HCT116 (cell line): ENCODE measurements at regions not wholly inside any gene's neighbourhood (a gene's known extent, or its start where the extent isn't known, plus 50 kb on each side); places are given as distances from the start of the nearest gene placed in this dataset.

Experiments
- ATAC-seq: fragments of 200-7000 bp; cut with Tn5 transposase; 2 replicates; pipeline ENCODE4 v1.9.1; 2020; ENCODE audit warnings: mild to moderate bottlenecking, moderate library complexity
- BruUV-seq: library from RNA; stranded (reverse); fragments of 400-500 nt; replicated peaks from 2 replicates; lab custom pipeline; 2021; lab: Mats Ljungman, UMichigan
- CTCF ChIA-PET: fragments of 300-600 bp; sonication (Branson Sonifier 250); formaldehyde crosslinking; loops from one replicate; lab custom pipeline; 2021; ENCODE audit warnings: antibody characterized with exemption; lab: Charles Lee
- POLR2A ChIA-PET: fragments of 300-600, 350-600 bp; sonication (Branson Sonifier 250); formaldehyde crosslinking; loops from one replicate; lab custom pipeline; 2021; ENCODE audit warnings: antibody characterized with exemption; lab: Charles Lee
- RAD21 ChIA-PET, 2 experiments: fragments of 300-600 bp; sonication (Branson Sonifier 250); formaldehyde crosslinking; loops; one replicate each; lab custom pipeline; 2023; ENCODE audit warnings: low total read pairs in 2 of 2; ENCODE audit not compliant: uncharacterized antibody in 2 of 2, unreplicated experiment in 2 of 2, low non-redundant PET in 1 of 2; lab: Charles Lee
- DNase-seq: peaks from one replicate; pipeline ENCODE4 v3.0.0-alpha.2; 2010; ENCODE audit warnings: low read depth, low spot score
- H2AFZ ChIP-seq: fragments of 200-600 bp; shearing (Covaris generic), sonication (generic); 2 replicates; pipeline ENCODE4 v1.6.1; 2017; ENCODE audit warnings: low read depth, mixed run types, mixed read lengths, antibody characterized with exemption, low read length; ENCODE audit not compliant: poor library complexity, severe bottlenecking
- H3K27ac ChIP-seq: 2 replicates; pipeline ENCODE4 v1.5.1; 2012; ENCODE audit warnings: low read depth, low read length
- H3K27me3 ChIP-seq: fragments of 200-600 bp; sonication (generic); 2 replicates; pipeline ENCODE4 v1.6.1; 2016; ENCODE audit warnings: mixed run types, low read length, mixed read lengths; ENCODE audit not compliant: insufficient read depth
- H3K36me3 ChIP-seq, 2 experiments: fragments of 200-500 bp in 1 of 2; fragments of 200-600 bp in 1 of 2; sonication (Bioruptor generic) in 1 of 2; sonication (generic) in 1 of 2; 2 replicates each; pipeline versions ENCODE4 v1.5.1 to v1.6.1; 2014 to 2016; ENCODE audit warnings: low read length in 2 of 2, inconsistent platforms in 1 of 2, mixed read lengths in 1 of 2, mixed run types in 1 of 2; ENCODE audit not compliant: insufficient read depth in 2 of 2, control insufficient read depth in 1 of 2
- H3K4me1 ChIP-seq, 2 experiments: fragments of 200-600 bp in 1 of 2; sonication (generic) in 1 of 2; 2 replicates each; pipeline versions ENCODE4 v1.5.1 to v1.6.1; 2012 to 2017; ENCODE audit warnings: low read length in 2 of 2, inconsistent platforms in 1 of 2, mild to moderate bottlenecking in 1 of 2, mixed read lengths in 1 of 2, mixed run types in 1 of 2, moderate library complexity in 1 of 2; ENCODE audit not compliant: insufficient read depth in 2 of 2, control insufficient read depth in 1 of 2
- H3K4me2 ChIP-seq: fragments of 200-600 bp; sonication (generic); 2 replicates; pipeline ENCODE4 v1.6.1; 2017; ENCODE audit warnings: mixed run types, low read length, mixed read lengths
- H3K4me3 ChIP-seq, 2 experiments: fragments of 200-600 bp in 1 of 2; sonication (generic) in 1 of 2; replicated peaks in 1 of 2; 2 replicates each; pipeline ENCODE4 v1.5.1; 2011 to 2016; ENCODE audit warnings: low read length in 2 of 2, control low read depth in 1 of 2, low read depth in 1 of 2, mild to moderate bottlenecking in 1 of 2, mixed read lengths in 1 of 2, mixed run types in 1 of 2
- H3K79me2 ChIP-seq: fragments of 200-600 bp; sonication (generic); 2 replicates; pipeline ENCODE4 v1.6.1; 2017; ENCODE audit warnings: mild to moderate bottlenecking, mixed run types, low read length, moderate library complexity, mixed read lengths; ENCODE audit not compliant: insufficient read depth
- H3K9ac ChIP-seq: fragments of 200-600 bp; sonication (generic); 2 replicates; pipeline ENCODE4 v1.6.1; 2016; ENCODE audit warnings: low read length, mixed read lengths
- H3K9me2 ChIP-seq: fragments of 200-600 bp; sonication (generic), shearing (Covaris generic); 2 replicates; pipeline ENCODE4 v1.6.1; 2017; ENCODE audit warnings: mixed run types, mild to moderate bottlenecking, moderate library complexity; ENCODE audit not compliant: insufficient read depth
- H3K9me3 ChIP-seq, 2 experiments: fragments of 200-500 bp in 1 of 2; fragments of 200-600 bp in 1 of 2; sonication (Bioruptor generic) in 1 of 2; sonication (generic) in 1 of 2; 2 replicates each; pipeline ENCODE4 v1.6.1; 2014 to 2017; ENCODE audit warnings: low read length in 2 of 2, mixed read lengths in 2 of 2, inconsistent platforms in 1 of 2, low read depth in 1 of 2, mild to moderate bottlenecking in 1 of 2, mixed run types in 1 of 2, moderate library complexity in 1 of 2; ENCODE audit not compliant: control insufficient read depth in 1 of 2, insufficient read depth in 1 of 2
- H4K20me1 ChIP-seq: fragments of 200-600 bp; sonication (generic), shearing (Covaris generic); 2 replicates; pipeline ENCODE4 v1.6.1; 2017; ENCODE audit warnings: mixed run types, mild to moderate bottlenecking, moderate library complexity; ENCODE audit not compliant: insufficient read depth
- CBX3 ChIP-seq: IDR thresholded peaks from 2 replicates; pipeline ENCODE4 v1.6.1; 2012; ENCODE audit warnings: low read depth
- ELF1 ChIP-seq: IDR thresholded peaks from 2 replicates; pipeline ENCODE4 v1.6.1; 2012; ENCODE audit warnings: low read depth, borderline replicate concordance
- EZH2phosphoT487 ChIP-seq: fragments of 200-600 bp; IDR thresholded peaks from 2 replicates; pipeline ENCODE4 v1.6.1; 2018; ENCODE audit warnings: antibody characterized with exemption, borderline replicate concordance
- FOSL1 ChIP-seq: IDR thresholded peaks from 2 replicates; pipeline ENCODE4 v1.6.1; 2012; ENCODE audit warnings: low read depth
- JUND ChIP-seq: IDR thresholded peaks from 2 replicates; pipeline ENCODE4 v1.6.1; 2012
- POLR2A ChIP-seq: IDR thresholded peaks from 2 replicates; pipeline ENCODE4 v1.7.0; 2011; ENCODE audit warnings: borderline replicate concordance; ENCODE audit not compliant: insufficient read depth, insufficient read length; ENCODE audit errors: extremely low read depth
- POLR2AphosphoS5 ChIP-seq: IDR thresholded peaks from 2 replicates; pipeline ENCODE4 v1.6.1; 2011; ENCODE audit warnings: mild to moderate bottlenecking, low read depth, low read length, moderate library complexity
- RAD21 ChIP-seq: IDR thresholded peaks from 2 replicates; pipeline ENCODE4 v1.6.1; 2012; ENCODE audit warnings: low read depth, mild to moderate bottlenecking
- SIN3A ChIP-seq: IDR thresholded peaks from 2 replicates; pipeline ENCODE4 v1.6.1; 2012; ENCODE audit warnings: low read depth
- SRF ChIP-seq: IDR thresholded peaks from 2 replicates; pipeline ENCODE4 v1.6.1; 2012; ENCODE audit warnings: low read depth
- TCF7L2 ChIP-seq: IDR thresholded peaks from 2 replicates; pipeline ENCODE4 v1.7.0; 2011; ENCODE audit warnings: borderline replicate concordance, inconsistent platforms; ENCODE audit not compliant: insufficient read depth, insufficient read length; ENCODE audit errors: extremely low read depth
- YY1 ChIP-seq: IDR thresholded peaks from 2 replicates; pipeline ENCODE4 v1.6.1; 2011; ENCODE audit warnings: low read length, low read depth, moderate library complexity, mild to moderate bottlenecking; ENCODE audit not compliant: insufficient replicate concordance; ENCODE audit errors: extremely low read depth
- ZFX ChIP-seq: fragments of 450-650 bp; IDR thresholded peaks from 2 replicates; pipeline ENCODE4 v1.6.1; 2017
- intact Hi-C: fragments of 100-400 bp; cut with micrococcal nuclease; formaldehyde crosslinking; loops from 2 replicates; pipeline ENCODE4 v1.10.0; 2022
- TF ChIP-seq, protein P1 (sequence below), 3 experiments: fragments of 200-600 bp in 1 of 3; sonication (generic) in 1 of 3; IDR thresholded peaks in 2 of 3; conservative IDR thresholded peaks in 1 of 3; 2 replicates each; pipeline ENCODE4 v1.5.1; 2012 to 2017; ENCODE audit warnings: low read depth in 2 of 3, low read length in 2 of 3, antibody characterized with exemption in 1 of 3, borderline replicate concordance in 1 of 3, control low read depth in 1 of 3, mild to moderate bottlenecking in 1 of 3, mixed read lengths in 1 of 3, mixed run types in 1 of 3, moderate library complexity in 1 of 3; ENCODE audit not compliant: insufficient read depth in 1 of 3
- TF ChIP-seq, protein P2 (sequence below): IDR thresholded peaks from 2 replicates; pipeline ENCODE4 v1.6.1; 2011; ENCODE audit warnings: mild to moderate bottlenecking, low read length, moderate library complexity; ENCODE audit not compliant: insufficient replicate concordance; ENCODE audit errors: extremely low read depth
- TF ChIP-seq, protein P3 (sequence below): IDR thresholded peaks from 2 replicates; pipeline ENCODE4 v1.6.1; 2012
- TF ChIP-seq, protein P4 (sequence below): IDR thresholded peaks from 2 replicates; pipeline ENCODE4 v1.6.1; 2012

DNA sequence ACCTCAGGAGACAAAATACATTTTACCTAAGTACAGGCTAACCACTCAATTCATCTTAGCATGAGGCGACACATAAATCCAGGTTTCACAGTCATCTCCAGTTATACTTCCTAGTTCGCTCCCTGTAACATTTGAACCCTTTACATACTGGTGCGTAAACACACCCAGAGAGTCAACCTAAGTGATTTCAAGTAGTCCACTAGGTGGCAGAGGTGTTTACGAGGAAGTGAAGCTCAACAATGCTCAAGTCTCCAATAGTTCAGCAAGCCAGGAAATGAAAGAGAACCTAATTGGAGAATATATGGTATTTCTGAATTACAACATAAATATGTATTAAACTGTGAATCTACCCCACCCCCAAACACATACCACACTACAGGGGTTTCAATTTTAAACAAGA, 76.3 kb upstream of the ABCB5 start:
- Histone ChIP-seq H3K9me2 (no peaks in the 10 kb centered on the region), H3K9me3 (no peaks in the 10 kb centered on the region), H3K79me2 (no peaks in the 10 kb centered on the region), H3K4me1 (no peaks in the 10 kb centered on the region), H3K27ac (no peak overlapping the region), H3K4me2 (no peak overlapping the region), H3K36me3 (no peaks in the 10 kb centered on the region), H2AFZ (peak overlapping the region; percentile 77), H3K4me3 (no peak overlapping the region), H3K27me3 (no peaks in the 10 kb centered on the region), H3K9ac (no peak overlapping the region), H4K20me1 (no peaks in the 10 kb centered on the region)
- RAD21 ChIA-PET, result interaction anchor here in 1 of 2 experiments (1.1 kb wide), 1 partner anchor 59 kb away, joined by 4 read pairs; no protein-coding TSS in a partner anchor
- CTCF ChIA-PET, result interaction anchor here (0.7 to 1.2 kb wide), 7 partner anchors 9 to 825 kb away, joined by 3 to 9 read pairs (median 3); no protein-coding TSS in a partner anchor
- ATAC-seq, result peak; percentile 86
- intact Hi-C loops, result no loop called here
- BruUV-seq, result no TSS peak
- POLR2A ChIA-PET, result no interaction called here
- peak; percentile 35 for DNase-seq
- TF ChIP-seq SIN3A (no peak), RAD21 (peak; percentile 32), YY1 (no peak), ZFX (no peak)
- TF ChIP-seq, protein P1, sequence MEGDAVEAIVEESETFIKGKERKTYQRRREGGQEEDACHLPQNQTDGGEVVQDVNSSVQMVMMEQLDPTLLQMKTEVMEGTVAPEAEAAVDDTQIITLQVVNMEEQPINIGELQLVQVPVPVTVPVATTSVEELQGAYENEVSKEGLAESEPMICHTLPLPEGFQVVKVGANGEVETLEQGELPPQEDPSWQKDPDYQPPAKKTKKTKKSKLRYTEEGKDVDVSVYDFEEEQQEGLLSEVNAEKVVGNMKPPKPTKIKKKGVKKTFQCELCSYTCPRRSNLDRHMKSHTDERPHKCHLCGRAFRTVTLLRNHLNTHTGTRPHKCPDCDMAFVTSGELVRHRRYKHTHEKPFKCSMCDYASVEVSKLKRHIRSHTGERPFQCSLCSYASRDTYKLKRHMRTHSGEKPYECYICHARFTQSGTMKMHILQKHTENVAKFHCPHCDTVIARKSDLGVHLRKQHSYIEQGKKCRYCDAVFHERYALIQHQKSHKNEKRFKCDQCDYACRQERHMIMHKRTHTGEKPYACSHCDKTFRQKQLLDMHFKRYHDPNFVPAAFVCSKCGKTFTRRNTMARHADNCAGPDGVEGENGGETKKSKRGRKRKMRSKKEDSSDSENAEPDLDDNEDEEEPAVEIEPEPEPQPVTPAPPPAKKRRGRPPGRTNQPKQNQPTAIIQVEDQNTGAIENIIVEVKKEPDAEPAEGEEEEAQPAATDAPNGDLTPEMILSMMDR (IDR thresholded peaks at IDR 0.05 in 2 of 3, conservative IDR thresholded peaks at IDR 0.05 in 1 of 3; ENCODE audit: borderline replicate concordance in 1 of 3, insufficient read depth in 1 of 3, low read depth in 2 of 3, low read length in 2 of 3), result peak; percentile 10 to 57 (median 52); a peak in 4 of 6 replicates

DNA sequence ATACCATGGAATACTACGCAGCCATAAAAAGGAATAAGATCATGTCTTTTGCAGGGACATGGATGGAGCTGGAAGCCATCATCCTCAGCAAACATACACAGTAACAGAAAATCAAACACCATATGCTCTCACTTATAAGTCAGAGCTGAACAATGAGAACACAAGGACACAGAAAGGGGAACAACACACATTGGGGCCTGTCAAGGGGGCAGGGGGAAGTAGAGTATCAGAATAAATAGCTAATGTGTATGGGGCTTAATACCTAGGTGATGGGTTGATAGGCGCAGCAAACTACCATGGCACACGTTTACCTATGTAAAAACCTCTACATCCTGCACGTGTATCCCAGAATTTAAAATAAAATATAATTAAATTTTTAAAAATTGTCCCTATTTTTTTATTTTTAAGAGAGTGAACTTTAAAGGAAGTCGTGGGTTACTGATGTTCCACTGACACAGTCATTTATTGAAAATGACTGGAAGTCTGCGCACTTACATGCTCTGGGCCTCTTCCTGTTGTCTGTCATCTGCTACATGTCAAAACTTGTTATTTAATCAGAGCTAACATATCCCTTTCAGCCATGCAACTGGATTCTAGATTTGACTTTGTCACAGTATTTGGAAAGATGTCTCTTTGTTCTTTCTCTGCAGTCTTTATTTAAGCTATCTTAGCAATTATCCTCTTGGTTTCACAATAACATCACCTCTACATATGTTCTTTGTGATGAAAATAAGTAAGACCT, 73.7 kb upstream of the ABCB5 start:
- no peak overlapping the region for H3K9ac ChIP-seq
- no peak overlapping the region for H3K4me2 ChIP-seq
- ATAC-seq (no peak), DNase-seq (no peak)
- H3K27ac ChIP-seq, result no peak overlapping the region
- POLR2A ChIA-PET, result no interaction called here
- BruUV-seq, result no TSS peak
- no peaks in the 10 kb centered on the region for H4K20me1 ChIP-seq
- no peaks in the 10 kb centered on the region for H3K79me2 ChIP-seq
- no peaks in the 10 kb centered on the region for H3K36me3 ChIP-seq
- H3K9me2 ChIP-seq, result no peaks in the 10 kb centered on the region
- no peak overlapping the region for H2AFZ ChIP-seq
- RAD21 ChIA-PET, result no interaction called here
- CTCF ChIA-PET, result no interaction called here
- intact Hi-C loops, result no loop called here
- no peaks in the 10 kb centered on the region for H3K27me3 ChIP-seq
- H3K9me3 ChIP-seq, result no peaks in the 10 kb centered on the region
- no peak overlapping the region for H3K4me3 ChIP-seq
- no peaks in the 10 kb centered on the region for H3K4me1 ChIP-seq
- no peak for TF ChIP-seq ELF1
- TF ChIP-seq, protein P2, sequence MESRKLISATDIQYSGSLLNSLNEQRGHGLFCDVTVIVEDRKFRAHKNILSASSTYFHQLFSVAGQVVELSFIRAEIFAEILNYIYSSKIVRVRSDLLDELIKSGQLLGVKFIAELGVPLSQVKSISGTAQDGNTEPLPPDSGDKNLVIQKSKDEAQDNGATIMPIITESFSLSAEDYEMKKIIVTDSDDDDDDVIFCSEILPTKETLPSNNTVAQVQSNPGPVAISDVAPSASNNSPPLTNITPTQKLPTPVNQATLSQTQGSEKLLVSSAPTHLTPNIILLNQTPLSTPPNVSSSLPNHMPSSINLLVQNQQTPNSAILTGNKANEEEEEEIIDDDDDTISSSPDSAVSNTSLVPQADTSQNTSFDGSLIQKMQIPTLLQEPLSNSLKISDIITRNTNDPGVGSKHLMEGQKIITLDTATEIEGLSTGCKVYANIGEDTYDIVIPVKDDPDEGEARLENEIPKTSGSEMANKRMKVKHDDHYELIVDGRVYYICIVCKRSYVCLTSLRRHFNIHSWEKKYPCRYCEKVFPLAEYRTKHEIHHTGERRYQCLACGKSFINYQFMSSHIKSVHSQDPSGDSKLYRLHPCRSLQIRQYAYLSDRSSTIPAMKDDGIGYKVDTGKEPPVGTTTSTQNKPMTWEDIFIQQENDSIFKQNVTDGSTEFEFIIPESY, result no peak
- no peak for TF ChIP-seq EZH2phosphoT487
- TF ChIP-seq SRF, result no peak
- TF ChIP-seq FOSL1, result no peak
- TF ChIP-seq, protein P3, sequence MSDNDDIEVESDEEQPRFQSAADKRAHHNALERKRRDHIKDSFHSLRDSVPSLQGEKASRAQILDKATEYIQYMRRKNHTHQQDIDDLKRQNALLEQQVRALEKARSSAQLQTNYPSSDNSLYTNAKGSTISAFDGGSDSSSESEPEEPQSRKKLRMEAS, result no peak
- TF ChIP-seq JUND, result no peak
- TF ChIP-seq CBX3, result no peak
- no peak for TF ChIP-seq POLR2A
- TF ChIP-seq POLR2AphosphoS5, result no peak
- TF ChIP-seq, protein P4, sequence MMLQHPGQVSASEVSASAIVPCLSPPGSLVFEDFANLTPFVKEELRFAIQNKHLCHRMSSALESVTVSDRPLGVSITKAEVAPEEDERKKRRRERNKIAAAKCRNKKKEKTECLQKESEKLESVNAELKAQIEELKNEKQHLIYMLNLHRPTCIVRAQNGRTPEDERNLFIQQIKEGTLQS, result no peak
- TF ChIP-seq TCF7L2, result no peak
